Endothelial cell (in vitro differentiated cells): ENCODE measurements at regions not wholly inside any gene's neighbourhood (a gene's known extent, or its start where the extent isn't known, plus 50 kb on each side); places are given as distances from the start of the nearest gene placed in this dataset.

Experiments
- DNase-seq: peaks from one replicate; pipeline ENCODE4 v3.0.0; 2021; ENCODE audit warnings: low spot score
- H3K27ac Mint-ChIP-seq: one replicate; pipeline ENCODE4 v1.8.0; 2021; ENCODE audit warnings: mixed read lengths, inconsistent platforms; ENCODE audit not compliant: unreplicated experiment
- H3K27me3 Mint-ChIP-seq: one replicate; pipeline ENCODE4 v1.8.0; 2021; ENCODE audit warnings: mild to moderate bottlenecking, moderate library complexity, mixed read lengths, inconsistent platforms; ENCODE audit not compliant: unreplicated experiment
- H3K36me3 Mint-ChIP-seq: one replicate; pipeline ENCODE4 v1.8.0; 2021; ENCODE audit warnings: mild to moderate bottlenecking, low read depth, mixed read lengths, inconsistent platforms; ENCODE audit not compliant: unreplicated experiment
- H3K4me1 Mint-ChIP-seq: one replicate; pipeline ENCODE4 v1.8.0; 2021; ENCODE audit warnings: mild to moderate bottlenecking, mixed read lengths, inconsistent platforms; ENCODE audit not compliant: unreplicated experiment
- H3K4me3 Mint-ChIP-seq: one replicate; pipeline ENCODE4 v1.8.0; 2021; ENCODE audit warnings: mild to moderate bottlenecking, mixed read lengths, inconsistent platforms; ENCODE audit not compliant: unreplicated experiment
- H3K9me3 Mint-ChIP-seq: one replicate; pipeline ENCODE4 v1.8.0; 2021; ENCODE audit warnings: mixed read lengths, inconsistent platforms; ENCODE audit not compliant: unreplicated experiment
- CTCF ChIP-seq: fragments of 200-600 bp; sonication (generic); IDR thresholded peaks from one replicate; pipeline ENCODE4 v1.5.0; 2021; ENCODE audit warnings: antibody characterized with exemption; ENCODE audit not compliant: unreplicated experiment

GRCh38 chr4:79626611-79627010, 218.6 kb upstream of the GK2 start:
- Mint-ChIP-seq H3K36me3 (no peaks in the 10 kb centered on the region), H3K4me1 (peaks cover 7% of the 10 kb centered on the region), H3K9me3 (no peaks in the 10 kb centered on the region), H3K4me3 (no peak overlapping the region), H3K27me3 (peaks cover 4% of the 10 kb centered on the region), H3K27ac (no peak overlapping the region)
- no peak for DNase-seq
- no peak for TF ChIP-seq CTCF

- no peak overlapping the region for H3K27ac Mint-ChIP-seq
- H3K4me3 Mint-ChIP-seq: no peak overlapping the region
- no peak for DNase-seq
- H3K27me3 Mint-ChIP-seq: peaks cover 4% of the 10 kb centered on the region
- peaks cover 7% of the 10 kb centered on the region for H3K4me1 Mint-ChIP-seq
- no peaks in the 10 kb centered on the region for H3K36me3 Mint-ChIP-seq
- H3K9me3 Mint-ChIP-seq: no peaks in the 10 kb centered on the region
- TF ChIP-seq CTCF: no peak
Observed at GRCh38 chr4:79626101-79626500, 218.1 kb upstream of the GK2 start.

- Mint-ChIP-seq H3K4me3 (no peak overlapping the region), H3K4me1 (peaks cover 7% of the 10 kb centered on the region)
- TF ChIP-seq CTCF: no peak
Observed at GRCh38 chr4:79625361-79625760, 217.3 kb upstream of the GK2 start.

DNA sequence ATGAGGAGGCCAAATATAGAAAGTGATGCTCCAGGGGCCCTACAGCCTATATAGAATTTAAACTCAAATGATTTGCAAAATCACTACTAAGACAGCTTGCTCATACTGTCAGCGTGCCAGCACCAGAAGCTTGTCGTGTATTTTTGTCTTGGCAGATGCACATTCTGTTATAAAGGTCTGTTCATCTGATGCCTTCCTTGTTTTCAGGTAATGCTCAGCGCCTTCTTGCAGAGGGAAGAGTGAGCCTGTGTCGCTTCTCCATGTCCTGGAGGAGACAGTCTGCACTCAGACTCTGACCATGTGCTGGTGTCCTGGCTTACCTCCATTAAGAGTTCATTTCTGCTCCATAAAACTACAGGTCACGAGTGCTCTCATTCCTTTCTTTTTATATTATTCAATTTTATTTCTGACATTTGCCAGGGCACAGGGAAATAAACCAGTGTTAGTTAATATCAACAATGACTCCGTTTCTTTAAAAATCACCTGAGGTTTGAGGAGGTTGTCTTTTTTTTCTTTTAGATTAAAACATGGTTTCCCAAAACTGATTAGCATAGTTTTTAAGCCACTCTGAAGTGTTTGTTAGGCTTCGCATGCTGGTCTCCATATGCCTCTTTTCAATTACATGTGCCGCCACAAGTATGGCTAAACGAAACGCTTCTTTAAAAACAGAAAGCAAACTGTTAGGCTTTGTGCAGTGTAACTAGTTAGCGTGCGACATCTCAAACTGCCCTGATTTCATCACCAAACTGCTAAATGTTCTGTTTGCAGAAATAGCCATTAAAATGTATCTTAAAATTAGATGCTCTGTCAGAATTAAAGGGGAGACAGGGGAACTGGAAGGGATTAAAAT, 215.2 kb upstream of the GK2 start:
- H3K36me3 Mint-ChIP-seq: no peaks in the 10 kb centered on the region
- H3K4me1 Mint-ChIP-seq: peaks cover 3% of the 10 kb centered on the region
- peaks cover 2% of the 10 kb centered on the region for H3K27me3 Mint-ChIP-seq

More at GRCh38 chr4:79625361-79625760, 217.3 kb upstream of the GK2 start:
- H3K36me3 Mint-ChIP-seq: no peaks in the 10 kb centered on the region
- H3K27ac Mint-ChIP-seq: no peak overlapping the region
- H3K9me3 Mint-ChIP-seq: no peaks in the 10 kb centered on the region
- peaks cover 4% of the 10 kb centered on the region for H3K27me3 Mint-ChIP-seq
- no peak for DNase-seq

More for the DNA sequence above, 215.2 kb upstream of the GK2 start:
- no peak for TF ChIP-seq CTCF
- no peak for DNase-seq
- no peak overlapping the region for H3K4me3 Mint-ChIP-seq
- no peak overlapping the region for H3K27ac Mint-ChIP-seq
- H3K9me3 Mint-ChIP-seq: no peaks in the 10 kb centered on the region
